H1 (cell line): ENCODE measurements at regions not wholly inside any gene's neighbourhood (a gene's known extent, or its start where the extent isn't known, plus 50 kb on each side); places are given as distances from the start of the nearest gene placed in this dataset.
"Not testable (repeated sequence)": the region's sequence is repeated elsewhere in the genome, so short reads cannot be mapped to it uniquely, and the experiment has no call there.

Experiments used
- CTCF ChIA-PET: fragments of 300-600 bp; sonication (Branson Sonifier 250); formaldehyde crosslinking; loops from one replicate; lab custom pipeline; 2021; ENCODE audit not compliant: partially characterized antibody; lab: Charles Lee
- POLR2A ChIA-PET: fragments of 300-600 bp; sonication (Branson Sonifier 250); formaldehyde crosslinking; loops from one replicate; lab custom pipeline; 2021; ENCODE audit warnings: inconsistent platforms; ENCODE audit not compliant: partially characterized antibody; lab: Charles Lee
- DNase-seq, 2 experiments: peaks; one replicate each; pipeline versions ENCODE4 v3.0.0 to v3.0.0-alpha.2; 2010 to 2022; ENCODE audit warnings: low spot score in 2 of 2, low read depth in 1 of 2, mixed read lengths in 1 of 2
- FAIRE-seq: peaks from 2 replicates; lab custom pipeline; 2011; peaks lifted over from hg19 to GRCh38; lab: Jason Lieb, UNC
- H2AFZ ChIP-seq: 2 replicates; pipeline ENCODE4 v1.8.1; 2012; ENCODE audit warnings: low read length, inconsistent platforms
- H2AK5ac ChIP-seq: 2 replicates; pipeline ENCODE4 v1.6.1; 2013; ENCODE audit warnings: low read depth, low read length
- H2BK120ac ChIP-seq: replicated peaks from 2 replicates; pipeline ENCODE3; 2013; ENCODE audit warnings: low read depth, low read length, inconsistent platforms
- H2BK12ac ChIP-seq: 2 replicates; pipeline ENCODE4 v1.6.1; 2013; ENCODE audit warnings: low read depth, low read length
- H2BK15ac ChIP-seq: 2 replicates; pipeline ENCODE4 v1.6.1; 2013; ENCODE audit warnings: low read length
- H2BK20ac ChIP-seq: 2 replicates; pipeline ENCODE4 v1.6.1; 2013; ENCODE audit warnings: low read length
- H2BK5ac ChIP-seq: 2 replicates; pipeline ENCODE4 v1.6.1; 2013; ENCODE audit warnings: low read depth, low read length
- H3K14ac ChIP-seq: 2 replicates; pipeline ENCODE4 v1.6.1; 2013; ENCODE audit warnings: inconsistent platforms; ENCODE audit not compliant: insufficient read length
- H3K18ac ChIP-seq: 2 replicates; pipeline ENCODE4 v1.6.1; 2013; ENCODE audit warnings: low read length; ENCODE audit errors: extremely low read depth
- H3K23ac ChIP-seq: 2 replicates; pipeline ENCODE4 v1.6.1; 2013; ENCODE audit warnings: inconsistent platforms; ENCODE audit not compliant: insufficient read length
- H3K23me2 ChIP-seq: 2 replicates; pipeline ENCODE4 v1.6.1; 2013; ENCODE audit warnings: low read depth, low read length
- H3K27ac ChIP-seq: 2 replicates; pipeline ENCODE4 v1.6.1; 2011; ENCODE audit warnings: low read depth, low read length, inconsistent platforms
- H3K27me3 ChIP-seq, 4 experiments: replicated peaks in 1 of 4; 1 replicate in 1 of 4; 2 replicates in 3 of 4; pipeline versions ENCODE4 v1.6.1 to v1.8.1; 2011 to 2013; ENCODE audit warnings: low read length in 3 of 4, mild to moderate bottlenecking in 3 of 4, inconsistent platforms in 2 of 4, mixed read lengths in 2 of 4, moderate library complexity in 1 of 4; ENCODE audit not compliant: control insufficient read depth in 3 of 4, insufficient read depth in 3 of 4; ENCODE audit errors: extremely low read depth in 1 of 4
- H3K36me3 ChIP-seq, 4 experiments: 2 replicates each; pipeline versions ENCODE4 v1.6.1 to v1.8.1; 2011 to 2013; ENCODE audit warnings: mild to moderate bottlenecking in 4 of 4, low read length in 3 of 4, moderate library complexity in 2 of 4, control low read depth in 1 of 4, inconsistent platforms in 1 of 4; ENCODE audit not compliant: insufficient read depth in 4 of 4, control insufficient read depth in 2 of 4
- H3K4ac ChIP-seq: replicated peaks from 2 replicates; pipeline ENCODE3; 2013; ENCODE audit warnings: low read length, low read depth, mixed read lengths, inconsistent platforms; ENCODE audit not compliant: insufficient read length
- H3K4me1 ChIP-seq, 4 experiments: replicated peaks in 1 of 4; 1 replicate in 1 of 4; 2 replicates in 3 of 4; pipeline versions ENCODE4 v1.6.1 to v1.8.1; 2011 to 2013; ENCODE audit warnings: low read length in 3 of 4, inconsistent platforms in 2 of 4, mixed read lengths in 1 of 4; ENCODE audit not compliant: insufficient read depth in 4 of 4, control insufficient read depth in 3 of 4
- H3K4me2 ChIP-seq, 2 experiments: 2 replicates each; pipeline versions ENCODE4 v1.6.1 to v1.8.1; 2011 to 2013; ENCODE audit warnings: low read depth in 2 of 2, low read length in 2 of 2, control low read depth in 1 of 2, inconsistent platforms in 1 of 2, mild to moderate bottlenecking in 1 of 2; ENCODE audit not compliant: insufficient read depth in 1 of 2
- H3K4me3 ChIP-seq, 4 experiments: fragments of 200-600, 300-600 bp in 1 of 4; sonication (generic), shearing (Covaris generic), sonication (Bioruptor Twin) in 1 of 4; 2 replicates each; pipeline versions ENCODE4 v1.5.1 to v1.8.1; 2011 to 2016; ENCODE audit warnings: low read length in 4 of 4, low read depth in 3 of 4, control low read depth in 2 of 4, inconsistent platforms in 2 of 4, mild to moderate bottlenecking in 2 of 4, mixed read lengths in 1 of 4, moderate library complexity in 1 of 4; ENCODE audit not compliant: insufficient read depth in 2 of 4; ENCODE audit errors: extremely low read depth in 1 of 4
- H3K56ac ChIP-seq: replicated peaks from 2 replicates; pipeline ENCODE3; 2013; ENCODE audit warnings: low read depth, mild to moderate bottlenecking, mixed read lengths, low read length, inconsistent platforms; ENCODE audit not compliant: insufficient read length
- H3K79me1 ChIP-seq: 2 replicates; pipeline ENCODE4 v1.6.1; 2013; ENCODE audit warnings: low read depth, low read length, control low read depth
- H3K79me2 ChIP-seq, 2 experiments: 2 replicates each; pipeline versions ENCODE4 v1.6.1 to v1.8.1; 2012 to 2013; ENCODE audit warnings: low read length in 2 of 2, mild to moderate bottlenecking in 2 of 2, inconsistent platforms in 1 of 2; ENCODE audit not compliant: insufficient read depth in 2 of 2, control insufficient read depth in 1 of 2
- H3K9ac ChIP-seq, 4 experiments: replicated peaks in 1 of 4; 1 replicate in 1 of 4; 2 replicates in 3 of 4; pipeline versions ENCODE4 v1.6.1 to v1.8.1; 2011 to 2013; ENCODE audit warnings: low read depth in 3 of 4, low read length in 3 of 4, control low read depth in 2 of 4, mild to moderate bottlenecking in 2 of 4, moderate library complexity in 2 of 4, inconsistent platforms in 1 of 4; ENCODE audit errors: extremely low read depth in 1 of 4
- H3K9me3 ChIP-seq, 2 experiments: 2 replicates each; pipeline versions ENCODE4 v1.6.1 to v1.8.1; 2012 to 2013; ENCODE audit warnings: mild to moderate bottlenecking in 2 of 2, moderate library complexity in 2 of 2, control low read depth in 1 of 2, inconsistent platforms in 1 of 2, low read depth in 1 of 2, low read length in 1 of 2, mixed read lengths in 1 of 2; ENCODE audit not compliant: insufficient read depth in 2 of 2
- H4K20me1 ChIP-seq, 2 experiments: replicated peaks in 1 of 2; 2 replicates each; pipeline versions ENCODE3 to v1.8.1; 2011 to 2013; ENCODE audit warnings: inconsistent platforms in 2 of 2, low read length in 2 of 2, mild to moderate bottlenecking in 1 of 2; ENCODE audit not compliant: insufficient read depth in 2 of 2, control insufficient read depth in 1 of 2
- H4K5ac ChIP-seq: 2 replicates; pipeline ENCODE4 v1.6.1; 2013; ENCODE audit warnings: low read length, low read depth, mixed read lengths, inconsistent platforms; ENCODE audit not compliant: insufficient read length
- H4K8ac ChIP-seq: 2 replicates; pipeline ENCODE4 v1.8.0; 2013; ENCODE audit warnings: mild to moderate bottlenecking, moderate library complexity, low read length, inconsistent platforms; ENCODE audit not compliant: insufficient read depth; ENCODE audit errors: extremely low read depth
- H4K91ac ChIP-seq: replicated peaks from 2 replicates; pipeline ENCODE3; 2013; ENCODE audit warnings: low read length, mixed read lengths, inconsistent platforms; ENCODE audit not compliant: insufficient read length
- WGBS, 2 experiments: shearing (Covaris generic) in 1 of 2; methylation state at CpG; one replicate each; pipeline versions ENCODE4 v1.1.6 to v1.1.7; 2013 to 2015; ENCODE audit warnings: low lambda C conversion rate in 2 of 2, mixed read lengths in 2 of 2, inconsistent platforms in 1 of 2, low coverage in 1 of 2, missing lambda C conversion rate in 1 of 2; ENCODE audit not compliant: insufficient replicate concordance in 2 of 2, insufficient coverage in 1 of 2, insufficient read length in 1 of 2; ENCODE audit errors: extremely low coverage in 1 of 2, missing lambda C conversion rate in 1 of 2; 5-methylcytosine and 5-hydroxymethylcytosine counted together

DNA sequence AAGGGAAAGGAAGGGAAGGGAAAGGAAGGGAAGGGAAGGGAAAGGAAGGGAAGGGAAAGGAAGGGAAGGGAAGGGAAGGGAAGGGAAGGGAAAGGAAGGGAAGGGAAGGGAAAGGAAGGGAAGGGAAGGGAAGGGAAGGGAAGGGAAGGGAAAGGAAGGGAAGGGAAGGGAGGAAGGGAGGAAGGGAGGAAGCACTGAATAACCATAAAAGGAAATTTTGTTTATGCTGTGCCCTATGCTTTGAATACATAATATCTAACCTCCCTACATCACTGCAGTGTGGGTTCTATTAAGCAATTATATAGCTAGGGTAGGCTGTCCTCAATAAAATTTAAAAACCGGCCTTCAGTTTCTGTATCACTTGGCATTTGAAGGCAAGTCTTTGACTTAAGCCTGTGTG, 346.6 kb downstream of the SLC7A11 start:
- FAIRE-seq, H3K56ac ChIP-seq, H3K18ac ChIP-seq, H3K14ac ChIP-seq, POLR2A ChIA-PET, H2AK5ac ChIP-seq, H3K27ac ChIP-seq, H3K4ac ChIP-seq, H2BK15ac ChIP-seq, H3K23ac ChIP-seq, H3K9ac ChIP-seq, DNase-seq, H3K4me1 ChIP-seq, H3K79me1 ChIP-seq, H2BK120ac ChIP-seq, H3K79me2 ChIP-seq, H3K27me3 ChIP-seq, H3K4me3 ChIP-seq, H4K91ac ChIP-seq, H3K4me2 ChIP-seq, H2BK5ac ChIP-seq, H3K9me3 ChIP-seq, H3K23me2 ChIP-seq, H3K36me3 ChIP-seq, H4K5ac ChIP-seq, H4K8ac ChIP-seq, H2BK20ac ChIP-seq, H2BK12ac ChIP-seq, H2AFZ ChIP-seq, H4K20me1 ChIP-seq: not testable (repeated sequence)
- CTCF ChIA-PET, result interaction anchor here (0.6 to 0.7 kb wide), 2 partner anchors 38 to 1046 kb away, joined by 3 read pairs; no protein-coding TSS in a partner anchor
- WGBS, 2 experiments, result 94% methylated on average over 1 of the region's 1 CpG; no CpG with 5 or more reads in 1 of the 2 experiments
